Transverse colon (tissue), 4 donors: ENCODE measurements at regions not wholly inside any gene's neighbourhood (a gene's known extent, or its start where the extent isn't known, plus 50 kb on each side); places are given as distances from the start of the nearest gene placed in this dataset.

Source experiments
- DNase-seq: peaks from one replicate; pipeline ENCODE4 v3.0.0-alpha.2; 2019
- H3K27ac ChIP-seq, 4 donors: fragments of 200-600 bp; sonication (generic); 2 replicates each; pipeline ENCODE4 v1.5.1; 2016 to 2018; ENCODE audit warnings: inconsistent platforms in 4 of 4
- H3K27me3 ChIP-seq: fragments of 200-600 bp; sonication (generic); 2 replicates; pipeline ENCODE4 v1.5.1; 2017; ENCODE audit warnings: inconsistent platforms
- H3K36me3 ChIP-seq, 4 donors: fragments of 200-600 bp; sonication (generic); 2 replicates each; pipeline ENCODE4 v1.5.1; 2017 to 2019; ENCODE audit warnings: inconsistent platforms in 4 of 4
- H3K4me1 ChIP-seq, 4 donors: fragments of 200-600 bp; sonication (generic); 2 replicates each; pipeline ENCODE4 v1.5.1; 2017 to 2020; ENCODE audit warnings: inconsistent platforms in 4 of 4
- H3K4me3 ChIP-seq, 4 donors: fragments of 200-600 bp; sonication (generic); 1 replicate in 1 of 4; 2 replicates in 3 of 4; pipeline versions ENCODE4 v1.5.1 to v1.6.1; 2017 to 2019; ENCODE audit warnings: inconsistent platforms in 4 of 4
- H3K9me3 ChIP-seq, 2 donors: fragments of 200-600 bp; sonication (generic); 2 replicates each; pipeline ENCODE4 v1.5.1; 2017 to 2019; ENCODE audit warnings: inconsistent platforms in 2 of 2
- CTCF ChIP-seq, 5 experiments: fragments of 200-600 bp in 3 of 5; fragments of 450-650 bp in 2 of 5; sonication (generic) in 3 of 5; IDR thresholded peaks; 1 replicate in 2 of 5; 2 replicates in 3 of 5; pipeline ENCODE4 v1.5.1; 2016 to 2017; ENCODE audit warnings: antibody characterized with exemption in 5 of 5, inconsistent platforms in 3 of 5, mild to moderate bottlenecking in 2 of 5, moderate library complexity in 1 of 5
- EP300 ChIP-seq: sonication (generic); formaldehyde crosslinking; IDR thresholded peaks from one replicate; pipeline ENCODE4 v1.6.1; 2017; ENCODE audit warnings: antibody characterized with exemption, low read depth
- POLR2A ChIP-seq: fragments of 450-650 bp; IDR thresholded peaks from one replicate; pipeline ENCODE4 v1.6.1; 2016; ENCODE audit warnings: antibody characterized with exemption, mild to moderate bottlenecking, moderate library complexity
- POLR2AphosphoS5 ChIP-seq, 3 donors: sonication (generic); formaldehyde crosslinking; IDR thresholded peaks; one replicate each; pipeline ENCODE4 v1.6.1; 2016; ENCODE audit warnings: antibody characterized with exemption in 3 of 3
- WGBS, 2 donors: methylation state at CpG; one replicate each; pipeline ENCODE4 v1.1.5; 2018; ENCODE audit warnings: low coverage in 1 of 2; 5-methylcytosine and 5-hydroxymethylcytosine counted together
- in situ Hi-C, 4 donors: fragments of 200-750 bp; cut with MboI; loops; one replicate each; pipeline versions ENCODE4 v1.15.0 to v1.15.1; 2017; ENCODE audit warnings: low sequenced_read_pairs in 3 of 4, low pct_ligation_motif_present in 1 of 4, low pct_unique_long_range_greater_than_20kb in 1 of 4
- intact Hi-C: fragments of 100-400 bp; cut with DNase I; formaldehyde crosslinking; loops from one replicate; pipeline ENCODE4 v1.15.1; 2023; ENCODE audit warnings: low total_unique reads

- TF ChIP-seq POLR2AphosphoS5 (IDR thresholded peaks at IDR 0.05) (no peak), CTCF (IDR thresholded peaks at IDR 0.05) (no peak), EP300 (no peak), POLR2A (no peak)
- H3K4me3 ChIP-seq: no peak overlapping the region
- in situ Hi-C loops: no loop called here
- no peaks in the 10 kb centered on the region for H3K4me1 ChIP-seq
- H3K27ac ChIP-seq: no peak overlapping the region
- H3K36me3 ChIP-seq: no peaks in the 10 kb centered on the region
- intact Hi-C loops: no loop called here
- no peak for DNase-seq
- WGBS, 2 donors: 90 to 100% methylated on average over 1 to 22 of the region's 28 CpGs
- no peaks in the 10 kb centered on the region for H3K27me3 ChIP-seq
- H3K9me3 ChIP-seq: no peaks in the 10 kb centered on the region
Observed at GRCh38 chr18:75133721-75134610, 75.0 kb downstream of the PTGR3 start.

GRCh38 chr18:75132931-75133525, 75.9 kb downstream of the PTGR3 start:
- DNase-seq: no peak

GRCh38 chr18:75132098-75132870, 76.7 kb downstream of the PTGR3 start:
- Histone ChIP-seq H3K9me3 (no peaks in the 10 kb centered on the region), H3K4me3 (no peak overlapping the region), H3K4me1 (peaks cover 0 to 9% (median 8%) of the 10 kb centered on the region in 4 donors), H3K27ac (no peak overlapping the region), H3K27me3 (no peaks in the 10 kb centered on the region), H3K36me3 (no peaks in the 10 kb centered on the region)
- in situ Hi-C loops (no loop called here), intact Hi-C loops (no loop called here)
- WGBS, 2 donors: 88 to 92% methylated on average over 11 to 27 of the region's 27 CpGs
- no peak for DNase-seq
- no peak for TF ChIP-seq POLR2AphosphoS5 (IDR thresholded peaks at IDR 0.05)
- no peak for TF ChIP-seq CTCF (IDR thresholded peaks at IDR 0.05)
- TF ChIP-seq POLR2A: no peak
- TF ChIP-seq EP300: no peak

More at GRCh38 chr18:75132931-75133525, 75.9 kb downstream of the PTGR3 start:
- H3K27ac ChIP-seq: no peak overlapping the region
- intact Hi-C loops: no loop called here
- in situ Hi-C loops: no loop called here
- 82 to 88% methylated on average over 4 to 13 of the region's 13 CpGs for WGBS, 2 donors
- H3K9me3 ChIP-seq: no peaks in the 10 kb centered on the region
- peaks cover 0 to 3% (median 1%) of the 10 kb centered on the region in 4 donors for H3K4me1 ChIP-seq
- TF ChIP-seq EP300 (no peak), CTCF (IDR thresholded peaks at IDR 0.05) (no peak), POLR2A (no peak), POLR2AphosphoS5 (IDR thresholded peaks at IDR 0.05) (no peak)
- H3K4me3 ChIP-seq: no peak overlapping the region
- no peaks in the 10 kb centered on the region for H3K36me3 ChIP-seq
- no peaks in the 10 kb centered on the region for H3K27me3 ChIP-seq
